HFFc6 (cell line): ENCODE measurements at regions not wholly inside any gene's neighbourhood (a gene's known extent, or its start where the extent isn't known, plus 50 kb on each side); places are given as distances from the start of the nearest gene placed in this dataset.

Experiments
- DNase-seq: peaks from one replicate; pipeline ENCODE4 v3.0.0-alpha.2; 2018
- H3K27ac Mint-ChIP-seq: 2 replicates; pipeline ENCODE4 v1.8.0; 2020; ENCODE audit warnings: mild to moderate bottlenecking, mixed read lengths
- H3K27me3 Mint-ChIP-seq: 2 replicates; pipeline ENCODE4 v1.8.0; 2021; ENCODE audit warnings: mild to moderate bottlenecking, moderate library complexity, mixed read lengths; ENCODE audit not compliant: insufficient read depth
- H3K36me3 Mint-ChIP-seq: 2 replicates; pipeline ENCODE4 v1.8.0; 2021; ENCODE audit warnings: low read depth, mixed read lengths
- H3K4me1 Mint-ChIP-seq: 2 replicates; pipeline ENCODE4 v1.8.0; 2020; ENCODE audit warnings: low read depth, mixed read lengths
- H3K4me3 Mint-ChIP-seq: 2 replicates; pipeline ENCODE4 v1.8.0; 2020; ENCODE audit warnings: mild to moderate bottlenecking, moderate library complexity, mixed read lengths
- H3K9me3 Mint-ChIP-seq: 2 replicates; pipeline ENCODE4 v1.8.0; 2020; ENCODE audit warnings: mild to moderate bottlenecking, mixed read lengths
- TF ChIP-seq, protein P1 (sequence below): fragments of 200-600 bp; sonication (generic); IDR thresholded peaks from 2 replicates; pipeline ENCODE4 v1.5.0; 2021; ENCODE audit warnings: antibody characterized with exemption, mild to moderate bottlenecking

DNA sequence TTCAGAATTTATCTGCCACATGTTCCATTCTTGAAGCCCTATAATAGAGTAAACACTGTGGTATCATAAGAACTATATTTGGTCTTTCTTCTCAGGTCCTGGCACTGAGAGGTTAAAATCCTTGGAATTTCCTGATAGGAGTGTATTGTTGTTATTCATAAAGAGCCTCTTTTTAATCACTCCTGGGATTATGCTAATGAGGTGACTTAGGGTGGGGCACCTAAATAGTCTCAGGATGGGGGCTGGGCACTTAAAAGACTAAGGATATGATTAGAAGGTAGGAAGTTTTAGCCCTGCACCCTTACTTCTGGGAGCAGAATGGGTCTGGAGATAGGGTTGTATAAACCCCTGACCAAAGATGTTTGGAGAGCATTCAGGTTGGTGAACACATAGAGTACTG lies 755.2 kb upstream of the TENM4 start:
- no peaks in the 10 kb centered on the region for H3K9me3 Mint-ChIP-seq
- no peaks in the 10 kb centered on the region for H3K36me3 Mint-ChIP-seq
- H3K27ac Mint-ChIP-seq = no peak overlapping the region
- H3K27me3 Mint-ChIP-seq = no peaks in the 10 kb centered on the region; the same call in 1 of the 2 replicates
- DNase-seq = no peak
- no peak overlapping the region for H3K4me3 Mint-ChIP-seq
- TF ChIP-seq, protein P1, sequence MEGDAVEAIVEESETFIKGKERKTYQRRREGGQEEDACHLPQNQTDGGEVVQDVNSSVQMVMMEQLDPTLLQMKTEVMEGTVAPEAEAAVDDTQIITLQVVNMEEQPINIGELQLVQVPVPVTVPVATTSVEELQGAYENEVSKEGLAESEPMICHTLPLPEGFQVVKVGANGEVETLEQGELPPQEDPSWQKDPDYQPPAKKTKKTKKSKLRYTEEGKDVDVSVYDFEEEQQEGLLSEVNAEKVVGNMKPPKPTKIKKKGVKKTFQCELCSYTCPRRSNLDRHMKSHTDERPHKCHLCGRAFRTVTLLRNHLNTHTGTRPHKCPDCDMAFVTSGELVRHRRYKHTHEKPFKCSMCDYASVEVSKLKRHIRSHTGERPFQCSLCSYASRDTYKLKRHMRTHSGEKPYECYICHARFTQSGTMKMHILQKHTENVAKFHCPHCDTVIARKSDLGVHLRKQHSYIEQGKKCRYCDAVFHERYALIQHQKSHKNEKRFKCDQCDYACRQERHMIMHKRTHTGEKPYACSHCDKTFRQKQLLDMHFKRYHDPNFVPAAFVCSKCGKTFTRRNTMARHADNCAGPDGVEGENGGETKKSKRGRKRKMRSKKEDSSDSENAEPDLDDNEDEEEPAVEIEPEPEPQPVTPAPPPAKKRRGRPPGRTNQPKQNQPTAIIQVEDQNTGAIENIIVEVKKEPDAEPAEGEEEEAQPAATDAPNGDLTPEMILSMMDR = no peak
- no peaks in the 10 kb centered on the region for H3K4me1 Mint-ChIP-seq

DNA sequence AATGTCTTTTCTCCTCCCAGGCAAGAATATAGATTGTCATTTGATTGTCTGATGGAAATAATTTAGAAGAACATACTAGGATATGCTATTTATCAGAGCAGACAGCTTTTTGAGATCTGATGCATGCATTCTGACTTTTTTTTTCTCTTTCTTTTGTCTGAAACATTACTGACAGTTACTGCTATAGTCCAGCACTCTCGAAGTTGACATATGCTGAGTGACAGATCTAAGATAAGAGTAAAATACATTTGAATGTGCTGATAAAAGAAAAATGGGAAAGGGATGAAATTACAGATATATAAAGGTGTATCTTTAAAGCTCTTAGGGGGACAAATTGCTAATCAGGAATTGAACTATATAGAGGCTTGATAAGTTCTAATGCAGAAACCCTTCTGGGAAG lies 753.8 kb upstream of the TENM4 start:
- TF ChIP-seq, protein P1 = no peak
- Mint-ChIP-seq H3K27ac (no peak overlapping the region), H3K27me3 (no peaks in the 10 kb centered on the region; the same call in 1 of the 2 replicates), H3K36me3 (no peaks in the 10 kb centered on the region), H3K4me1 (no peaks in the 10 kb centered on the region), H3K4me3 (no peak overlapping the region), H3K9me3 (no peaks in the 10 kb centered on the region)
- DNase-seq = no peak

DNA sequence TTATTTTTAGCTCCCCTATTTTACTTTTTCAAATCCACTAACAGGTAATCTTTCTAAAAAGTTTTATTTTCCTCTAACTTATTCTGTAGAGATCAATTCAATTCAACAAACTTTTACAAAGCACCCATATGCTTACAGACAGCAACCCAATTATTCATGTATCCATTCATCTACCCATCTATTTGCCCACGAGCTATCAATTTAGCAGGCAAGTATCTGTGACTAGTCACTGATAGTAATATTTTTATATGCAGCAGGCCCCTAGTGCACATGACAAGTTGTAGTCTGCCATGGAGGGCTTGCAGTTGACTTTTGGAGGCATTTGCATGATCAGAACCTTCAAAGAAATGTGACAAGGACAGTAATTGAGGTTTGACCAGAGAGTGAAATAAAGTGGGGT lies 753.2 kb upstream of the TENM4 start:
- no peaks in the 10 kb centered on the region for H3K4me1 Mint-ChIP-seq
- no peak overlapping the region for H3K4me3 Mint-ChIP-seq
- no peaks in the 10 kb centered on the region for H3K9me3 Mint-ChIP-seq
- DNase-seq = no peak
- H3K36me3 Mint-ChIP-seq = no peaks in the 10 kb centered on the region
- H3K27ac Mint-ChIP-seq = no peak overlapping the region
- no peaks in the 10 kb centered on the region; the same call in 1 of the 2 replicates for H3K27me3 Mint-ChIP-seq
- TF ChIP-seq, protein P1 = no peak

DNA sequence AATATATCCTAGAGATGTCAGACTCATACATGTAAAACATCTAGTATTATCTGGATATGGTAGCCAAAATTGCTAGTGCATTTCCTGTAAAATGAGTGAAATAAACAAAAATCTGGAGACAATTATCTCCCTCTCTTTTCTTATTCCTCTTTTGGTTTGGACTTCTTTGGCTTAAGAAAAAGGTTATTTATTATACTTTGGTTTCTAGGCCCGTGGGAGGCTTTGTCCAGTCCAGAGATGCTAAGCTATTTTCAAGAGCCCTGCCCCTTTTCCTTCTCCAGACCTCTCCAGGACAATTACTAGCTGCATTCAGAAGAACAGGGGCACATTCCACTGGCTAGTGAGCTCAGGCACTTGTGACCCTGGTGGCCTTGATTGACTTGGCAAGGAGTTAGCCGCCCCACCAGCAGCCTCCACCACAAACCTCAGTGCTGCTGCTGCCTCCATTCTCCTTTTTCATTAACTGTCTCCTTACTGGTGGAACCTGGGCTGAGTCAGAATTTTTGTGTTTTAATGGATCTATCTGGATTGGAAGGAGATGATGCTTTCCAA lies 747.3 kb upstream of the TENM4 start:
- no peak overlapping the region for H3K4me3 Mint-ChIP-seq
- no peaks in the 10 kb centered on the region; the same call in 1 of the 2 replicates for H3K9me3 Mint-ChIP-seq
- peaks cover 3% of the 10 kb centered on the region; the same call in 1 of the 2 replicates for H3K27me3 Mint-ChIP-seq
- no peak overlapping the region for H3K27ac Mint-ChIP-seq
- no peak for DNase-seq
- no peaks in the 10 kb centered on the region for H3K36me3 Mint-ChIP-seq
- H3K4me1 Mint-ChIP-seq = peaks cover 12% of the 10 kb centered on the region; the same call in 1 of the 2 replicates
- TF ChIP-seq, protein P1 = no peak

DNA sequence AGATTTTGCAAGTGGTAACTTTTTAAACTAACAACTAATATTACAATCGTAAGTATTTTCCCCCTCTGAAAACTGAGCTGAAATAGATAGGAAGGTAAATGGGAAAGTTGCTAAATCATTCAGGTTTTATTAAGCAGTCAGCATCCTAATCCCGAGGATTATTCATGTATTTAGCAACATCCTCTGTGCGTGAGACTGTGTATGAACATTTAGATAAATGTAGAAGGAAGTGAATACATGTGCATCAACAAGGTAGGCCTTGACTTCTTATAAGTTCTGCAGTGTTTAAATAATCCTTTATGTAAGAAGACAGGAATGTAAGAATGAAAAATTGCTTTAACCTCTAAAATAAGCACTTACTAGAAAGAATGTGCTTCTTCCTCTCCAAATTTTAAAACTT lies 745.9 kb upstream of the TENM4 start:
- peaks cover 3% of the 10 kb centered on the region; the same call in 1 of the 2 replicates for H3K27me3 Mint-ChIP-seq
- H3K36me3 Mint-ChIP-seq = no peaks in the 10 kb centered on the region
- H3K4me3 Mint-ChIP-seq = no peak overlapping the region; the same call in 1 of the 2 replicates
- no peak for DNase-seq
- TF ChIP-seq, protein P1 = no peak
- H3K4me1 Mint-ChIP-seq = peaks cover 12% of the 10 kb centered on the region; the same call in 1 of the 2 replicates
- peak overlapping the region; percentile 12; the same call in 1 of the 2 replicates for H3K27ac Mint-ChIP-seq
- no peaks in the 10 kb centered on the region; the same call in 1 of the 2 replicates for H3K9me3 Mint-ChIP-seq
